ENCODE measurements at regions not wholly inside any gene's neighbourhood (a gene's known extent, or its start where the extent isn't known, plus 50 kb on each side); places are given as distances from the start of the nearest gene placed in this dataset.

DNA sequence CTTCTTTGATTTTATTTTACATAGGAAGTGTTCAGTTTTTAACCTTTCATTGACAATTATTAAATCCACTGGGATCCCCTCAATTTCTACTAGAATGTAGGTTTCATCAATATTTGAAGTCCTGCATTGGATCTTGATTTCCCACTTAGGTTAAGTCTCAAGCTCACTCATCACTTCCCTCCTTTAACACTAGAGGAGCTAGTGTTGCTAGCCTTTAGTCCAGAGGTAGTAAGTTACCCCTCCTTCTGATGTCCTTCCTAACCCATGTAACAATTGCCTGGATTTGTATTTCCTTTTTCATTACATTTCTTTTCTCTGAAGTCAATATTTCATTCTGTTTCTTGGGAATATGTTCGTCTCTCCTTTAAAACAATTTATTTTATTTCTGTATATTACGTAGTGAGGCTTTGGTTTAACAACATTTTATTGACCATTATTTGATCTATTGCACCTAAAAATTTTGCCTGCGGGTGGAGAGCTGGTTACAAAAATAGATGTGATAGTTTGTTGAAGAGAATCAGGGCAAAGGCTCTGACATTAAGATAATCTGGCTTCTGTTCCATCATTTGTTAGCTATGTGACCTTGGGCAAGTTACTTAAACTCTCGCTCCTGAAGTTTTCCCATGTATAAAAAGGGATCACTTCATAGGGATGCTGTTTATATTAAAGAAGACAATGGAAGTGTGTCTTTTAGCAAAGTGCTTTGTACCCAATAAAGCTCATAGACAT is 833.0 kb downstream of the SLC4A3 start:
- TF ChIP-seq POLR2A (IDR thresholded peaks at IDR 0.05): no peak
- TF ChIP-seq, protein P1, sequence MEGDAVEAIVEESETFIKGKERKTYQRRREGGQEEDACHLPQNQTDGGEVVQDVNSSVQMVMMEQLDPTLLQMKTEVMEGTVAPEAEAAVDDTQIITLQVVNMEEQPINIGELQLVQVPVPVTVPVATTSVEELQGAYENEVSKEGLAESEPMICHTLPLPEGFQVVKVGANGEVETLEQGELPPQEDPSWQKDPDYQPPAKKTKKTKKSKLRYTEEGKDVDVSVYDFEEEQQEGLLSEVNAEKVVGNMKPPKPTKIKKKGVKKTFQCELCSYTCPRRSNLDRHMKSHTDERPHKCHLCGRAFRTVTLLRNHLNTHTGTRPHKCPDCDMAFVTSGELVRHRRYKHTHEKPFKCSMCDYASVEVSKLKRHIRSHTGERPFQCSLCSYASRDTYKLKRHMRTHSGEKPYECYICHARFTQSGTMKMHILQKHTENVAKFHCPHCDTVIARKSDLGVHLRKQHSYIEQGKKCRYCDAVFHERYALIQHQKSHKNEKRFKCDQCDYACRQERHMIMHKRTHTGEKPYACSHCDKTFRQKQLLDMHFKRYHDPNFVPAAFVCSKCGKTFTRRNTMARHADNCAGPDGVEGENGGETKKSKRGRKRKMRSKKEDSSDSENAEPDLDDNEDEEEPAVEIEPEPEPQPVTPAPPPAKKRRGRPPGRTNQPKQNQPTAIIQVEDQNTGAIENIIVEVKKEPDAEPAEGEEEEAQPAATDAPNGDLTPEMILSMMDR (IDR thresholded peaks at IDR 0.05): no peak
- TF ChIP-seq EP300 (IDR thresholded peaks at IDR 0.05): no peak
